ENCODE measurements at regions not wholly inside any gene's neighbourhood (a gene's known extent, or its start where the extent isn't known, plus 50 kb on each side); places are given as distances from the start of the nearest gene placed in this dataset.

- Histone ChIP-seq H2AFZ (ENCODE audit: low read depth, low read length) (no peak overlapping the region), H3K4me2 (ENCODE audit: low read length) (no peak overlapping the region)
- no peak for TF ChIP-seq EZH2 (IDR thresholded peaks at IDR 0.05; ENCODE audit: borderline replicate concordance, insufficient read depth, low read length, poor library complexity, severe bottlenecking)
- TF ChIP-seq TAF1 (IDR thresholded peaks at IDR 0.05; ENCODE audit: low read depth), result no peak
- no peak for TF ChIP-seq MXI1 (conservative IDR thresholded peaks at IDR 0.05; ENCODE audit: poor library complexity, severe bottlenecking)
- no peak for TF ChIP-seq REST (IDR thresholded peaks at IDR 0.05; ENCODE audit: borderline replicate concordance)
- no peak for TF ChIP-seq POLR2AphosphoS5 (IDR thresholded peaks at IDR 0.05)
- no peak for TF ChIP-seq SMC3 (conservative IDR thresholded peaks at IDR 0.05; ENCODE audit: poor library complexity)
- no peak for TF ChIP-seq RAD21 (conservative IDR thresholded peaks at IDR 0.05)
- TF ChIP-seq EP300 (conservative IDR thresholded peaks at IDR 0.05; ENCODE audit: poor library complexity, severe bottlenecking), result no peak
- no peak for TF ChIP-seq CTCF (IDR thresholded peaks at IDR 0.05; ENCODE audit: poor library complexity, severe bottlenecking)
Observed at GRCh38 chr4:124209211-124209610, 503.3 kb downstream of the ANKRD50 start.

GRCh38 chr4:124209626-124210025 is 502.9 kb downstream of the ANKRD50 start:
- TF ChIP-seq EP300 (conservative IDR thresholded peaks at IDR 0.05; ENCODE audit: poor library complexity, severe bottlenecking), result no peak
- Histone ChIP-seq H3K79me2 (replicated peaks; ENCODE audit: insufficient read depth, low read length) (no peaks in the 10 kb centered on the region), H3K36me3 (ENCODE audit: insufficient read depth, low read length) (no peaks in the 10 kb centered on the region), H3K9me3 (ENCODE audit: low read length) (no peaks in the 10 kb centered on the region), H3K4me3 (ENCODE audit: low read length) (no peak overlapping the region), H4K20me1 (ENCODE audit: insufficient read depth) (no peaks in the 10 kb centered on the region), H3F3A (ENCODE audit: insufficient read depth, low read length, poor library complexity, severe bottlenecking) (no peaks in the 10 kb centered on the region), H3K9ac (ENCODE audit: low read length) (no peak overlapping the region), H3K27me3 (ENCODE audit: insufficient read depth, low read depth, low read length) (no peaks in the 10 kb centered on the region), H3K27ac (ENCODE audit: low read length) (no peak overlapping the region), H3K9me2 (ENCODE audit: insufficient read depth, low read length) (no peaks in the 10 kb centered on the region), H3K4me2 (ENCODE audit: low read length) (no peak overlapping the region), H2AFZ (ENCODE audit: low read depth, low read length) (no peak overlapping the region)

More at GRCh38 chr4:124209211-124209610, 503.3 kb downstream of the ANKRD50 start:
- H3K9me3 ChIP-seq (ENCODE audit: low read length), result no peaks in the 10 kb centered on the region
- H3F3A ChIP-seq (ENCODE audit: insufficient read depth, low read length, poor library complexity, severe bottlenecking), result no peaks in the 10 kb centered on the region
- no peaks in the 10 kb centered on the region for H3K9me2 ChIP-seq (ENCODE audit: insufficient read depth, low read length)
- no peaks in the 10 kb centered on the region for H3K27me3 ChIP-seq (ENCODE audit: insufficient read depth, low read depth, low read length)
- H3K9ac ChIP-seq (ENCODE audit: low read length), result no peak overlapping the region
- no peak overlapping the region for H3K4me3 ChIP-seq (ENCODE audit: low read length)
- no peaks in the 10 kb centered on the region for H3K36me3 ChIP-seq (ENCODE audit: insufficient read depth, low read length)
- no peak overlapping the region for H3K27ac ChIP-seq (ENCODE audit: low read length)
- H4K20me1 ChIP-seq (ENCODE audit: insufficient read depth), result no peaks in the 10 kb centered on the region
- no peaks in the 10 kb centered on the region for H3K79me2 ChIP-seq (replicated peaks; ENCODE audit: insufficient read depth, low read length)

- Histone ChIP-seq H3K4me3 (ENCODE audit: low read length) (no peak overlapping the region), H3F3A (ENCODE audit: insufficient read depth, low read length, poor library complexity, severe bottlenecking) (no peaks in the 10 kb centered on the region), H3K36me3 (ENCODE audit: insufficient read depth, low read length) (no peaks in the 10 kb centered on the region), H3K9me2 (ENCODE audit: insufficient read depth, low read length) (no peaks in the 10 kb centered on the region), H3K27ac (ENCODE audit: low read length) (no peak overlapping the region), H3K9me3 (ENCODE audit: low read length) (no peaks in the 10 kb centered on the region), H3K4me2 (ENCODE audit: low read length) (no peak overlapping the region), H2AFZ (ENCODE audit: low read depth, low read length) (no peak overlapping the region), H3K79me2 (replicated peaks; ENCODE audit: insufficient read depth, low read length) (no peaks in the 10 kb centered on the region), H3K27me3 (ENCODE audit: insufficient read depth, low read depth, low read length) (no peaks in the 10 kb centered on the region), H4K20me1 (ENCODE audit: insufficient read depth) (no peaks in the 10 kb centered on the region), H3K9ac (ENCODE audit: low read length) (no peak overlapping the region)
- TF ChIP-seq EP300 (conservative IDR thresholded peaks at IDR 0.05; ENCODE audit: poor library complexity, severe bottlenecking), result no peak
- TF ChIP-seq EZH2 (IDR thresholded peaks at IDR 0.05; ENCODE audit: borderline replicate concordance, insufficient read depth, low read length, poor library complexity, severe bottlenecking), result no peak
- no peak for TF ChIP-seq RAD21 (conservative IDR thresholded peaks at IDR 0.05)
- no peak for TF ChIP-seq REST (IDR thresholded peaks at IDR 0.05; ENCODE audit: borderline replicate concordance)
- no peak for TF ChIP-seq POLR2AphosphoS5 (IDR thresholded peaks at IDR 0.05)
- no peak for TF ChIP-seq MXI1 (conservative IDR thresholded peaks at IDR 0.05; ENCODE audit: poor library complexity, severe bottlenecking)
- TF ChIP-seq CTCF (IDR thresholded peaks at IDR 0.05; ENCODE audit: poor library complexity, severe bottlenecking), result no peak
- TF ChIP-seq SMC3 (conservative IDR thresholded peaks at IDR 0.05; ENCODE audit: poor library complexity), result no peak
- no peak for TF ChIP-seq TAF1 (IDR thresholded peaks at IDR 0.05; ENCODE audit: low read depth)
Observed at GRCh38 chr4:124210746-124211145, 501.8 kb downstream of the ANKRD50 start.

All from neural cell (in vitro differentiated cells).